ENCODE measurements at regions not wholly inside any gene's neighbourhood (a gene's known extent, or its start where the extent isn't known, plus 50 kb on each side); places are given as distances from the start of the nearest gene placed in this dataset.

DNA sequence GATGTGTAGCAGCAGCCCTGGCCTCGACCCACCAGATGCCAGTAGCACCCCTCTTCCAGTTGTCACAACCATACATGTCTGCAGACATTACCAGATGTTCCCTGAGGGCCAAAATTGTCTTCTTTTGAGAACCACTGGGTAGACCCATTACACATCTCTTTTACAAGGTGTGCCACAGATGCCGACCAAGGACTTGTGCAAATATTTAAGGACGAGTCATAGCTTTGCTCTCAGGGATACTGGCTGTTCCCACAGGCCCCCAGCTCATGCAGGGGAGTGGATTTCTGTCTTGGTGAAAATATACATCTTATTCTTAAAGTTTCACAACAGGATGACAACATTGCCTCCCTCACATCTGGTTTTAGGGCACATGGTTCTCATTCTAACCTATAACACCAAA lies 59.4 kb upstream of the ZBTB18 start:
- TF ChIP-seq, protein P1, sequence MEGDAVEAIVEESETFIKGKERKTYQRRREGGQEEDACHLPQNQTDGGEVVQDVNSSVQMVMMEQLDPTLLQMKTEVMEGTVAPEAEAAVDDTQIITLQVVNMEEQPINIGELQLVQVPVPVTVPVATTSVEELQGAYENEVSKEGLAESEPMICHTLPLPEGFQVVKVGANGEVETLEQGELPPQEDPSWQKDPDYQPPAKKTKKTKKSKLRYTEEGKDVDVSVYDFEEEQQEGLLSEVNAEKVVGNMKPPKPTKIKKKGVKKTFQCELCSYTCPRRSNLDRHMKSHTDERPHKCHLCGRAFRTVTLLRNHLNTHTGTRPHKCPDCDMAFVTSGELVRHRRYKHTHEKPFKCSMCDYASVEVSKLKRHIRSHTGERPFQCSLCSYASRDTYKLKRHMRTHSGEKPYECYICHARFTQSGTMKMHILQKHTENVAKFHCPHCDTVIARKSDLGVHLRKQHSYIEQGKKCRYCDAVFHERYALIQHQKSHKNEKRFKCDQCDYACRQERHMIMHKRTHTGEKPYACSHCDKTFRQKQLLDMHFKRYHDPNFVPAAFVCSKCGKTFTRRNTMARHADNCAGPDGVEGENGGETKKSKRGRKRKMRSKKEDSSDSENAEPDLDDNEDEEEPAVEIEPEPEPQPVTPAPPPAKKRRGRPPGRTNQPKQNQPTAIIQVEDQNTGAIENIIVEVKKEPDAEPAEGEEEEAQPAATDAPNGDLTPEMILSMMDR (conservative IDR thresholded peaks at IDR 0.05 in 1 of 2, IDR thresholded peaks at IDR 0.05 in 1 of 2; ENCODE audit: extremely low read depth in 1 of 2, insufficient read depth in 1 of 2, low read depth in 1 of 2, low read length in 2 of 2): no peak
- TF ChIP-seq EZH2 (IDR thresholded peaks at IDR 0.05; ENCODE audit: borderline replicate concordance, low read length): no peak
